ENCODE measurements at regions not wholly inside any gene's neighbourhood (a gene's known extent, or its start where the extent isn't known, plus 50 kb on each side); places are given as distances from the start of the nearest gene placed in this dataset.

DNA sequence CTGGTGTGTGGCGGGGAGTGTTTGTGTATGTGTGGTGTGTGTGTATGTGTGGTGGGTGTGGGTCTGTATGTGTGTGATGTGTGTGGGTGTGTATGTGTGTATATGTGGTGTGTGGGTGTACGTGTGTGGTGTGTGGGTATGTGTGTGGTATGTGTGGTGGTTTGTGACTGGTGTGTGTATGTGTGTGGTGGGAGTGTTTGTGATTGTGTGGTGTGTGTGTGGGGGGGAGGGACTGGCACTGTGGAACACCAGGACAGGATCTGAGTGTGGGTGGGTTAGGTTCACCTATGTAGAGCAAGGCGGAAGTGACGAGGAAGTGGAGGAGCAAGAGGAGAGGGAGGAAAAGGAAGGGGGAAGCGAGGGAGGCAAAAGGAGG lies 510.8 kb downstream of the SHQ1 start:
- no peaks in the 10 kb centered on the region for H3K9me3 ChIP-seq
- H3K4me3 ChIP-seq = no peak overlapping the region
- H3K36me3 ChIP-seq = no peaks in the 10 kb centered on the region
- H3K27me3 ChIP-seq = no peaks in the 10 kb centered on the region
- no peak for DNase-seq (ENCODE audit: low spot score)
- peaks cover 0 to 19% of the 10 kb centered on the region in 2 donors for H3K4me1 ChIP-seq
- no peak overlapping the region for H3K27ac ChIP-seq
- TF ChIP-seq CTCF (IDR thresholded peaks at IDR 0.05) = no peak

DNA sequence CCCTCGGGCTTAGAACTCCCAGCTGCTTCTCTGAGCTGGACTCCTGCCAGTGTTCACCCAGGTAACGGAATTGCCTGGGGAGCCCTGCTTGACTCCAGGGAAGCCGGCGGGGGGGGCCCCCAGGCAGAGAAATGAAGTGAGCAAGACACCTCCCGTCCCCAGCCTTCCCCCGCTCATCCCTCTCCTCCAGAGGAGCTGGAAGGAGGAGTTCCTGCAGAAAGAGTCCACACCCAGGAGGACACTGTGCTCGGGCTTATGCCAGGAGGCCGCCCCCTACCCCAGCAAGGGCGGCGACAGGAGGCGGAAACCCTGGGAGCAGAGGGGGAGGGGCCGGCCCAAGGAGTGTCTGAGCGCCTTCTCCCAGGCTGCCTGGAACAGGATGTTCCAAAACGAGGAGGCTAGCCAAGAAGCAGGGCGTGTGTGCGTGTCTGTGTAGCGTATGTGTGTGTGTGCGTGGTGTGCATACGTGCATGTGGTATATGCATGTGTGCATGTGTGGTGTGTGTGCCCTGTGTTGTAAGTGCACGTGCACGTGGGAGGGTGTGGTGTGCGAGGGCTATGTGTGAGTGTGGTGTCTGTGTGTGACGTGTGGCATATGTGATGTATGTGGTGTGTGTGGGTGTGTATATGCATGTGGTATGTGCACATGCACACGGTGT lies 511.3 kb downstream of the SHQ1 start:
- DNase-seq (ENCODE audit: low spot score) = peak; percentile 81
- Histone ChIP-seq H3K36me3 (no peaks in the 10 kb centered on the region), H3K27me3 (no peaks in the 10 kb centered on the region), H3K4me3 (peak overlapping the region in 1 of 2 donors; percentile 18), H3K27ac (no peak overlapping the region), H3K4me1 (peaks cover 0 to 21% of the 10 kb centered on the region in 2 donors), H3K9me3 (no peaks in the 10 kb centered on the region)
- TF ChIP-seq CTCF (IDR thresholded peaks at IDR 0.05) = no peak

DNA sequence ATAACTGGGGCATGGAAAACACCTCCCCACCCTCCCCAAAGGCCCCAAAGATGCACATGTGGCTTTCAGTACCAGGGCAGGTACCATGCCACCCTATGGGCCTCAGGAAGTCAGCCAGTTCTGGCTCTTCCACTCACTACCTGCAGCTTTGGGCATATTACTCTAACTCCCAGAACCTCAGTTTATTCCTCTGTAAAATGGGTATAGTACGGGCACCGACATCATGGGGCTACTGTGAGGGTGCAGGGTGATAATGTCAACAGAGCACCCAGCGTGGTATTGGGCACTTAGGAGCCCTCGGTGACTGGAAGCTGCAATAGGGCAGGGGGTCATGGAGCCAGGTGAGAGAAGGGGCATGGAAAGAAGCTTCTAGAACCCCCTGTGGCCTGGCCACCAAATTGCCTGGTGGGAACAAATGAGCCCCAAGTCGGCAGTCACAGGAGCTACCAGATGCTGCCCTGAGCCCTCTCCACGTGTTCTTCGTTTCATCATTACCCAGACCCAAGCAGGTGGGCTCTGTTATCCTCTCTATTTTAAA lies 512.1 kb downstream of the SHQ1 start:
- DNase-seq (ENCODE audit: low spot score) = no peak
- Histone ChIP-seq H3K27me3 (no peaks in the 10 kb centered on the region), H3K27ac (no peak overlapping the region), H3K36me3 (no peaks in the 10 kb centered on the region), H3K4me1 (peaks cover 0 to 28% of the 10 kb centered on the region in 2 donors), H3K4me3 (no peak overlapping the region), H3K9me3 (no peaks in the 10 kb centered on the region)
- TF ChIP-seq CTCF (IDR thresholded peaks at IDR 0.05) = no peak

DNA sequence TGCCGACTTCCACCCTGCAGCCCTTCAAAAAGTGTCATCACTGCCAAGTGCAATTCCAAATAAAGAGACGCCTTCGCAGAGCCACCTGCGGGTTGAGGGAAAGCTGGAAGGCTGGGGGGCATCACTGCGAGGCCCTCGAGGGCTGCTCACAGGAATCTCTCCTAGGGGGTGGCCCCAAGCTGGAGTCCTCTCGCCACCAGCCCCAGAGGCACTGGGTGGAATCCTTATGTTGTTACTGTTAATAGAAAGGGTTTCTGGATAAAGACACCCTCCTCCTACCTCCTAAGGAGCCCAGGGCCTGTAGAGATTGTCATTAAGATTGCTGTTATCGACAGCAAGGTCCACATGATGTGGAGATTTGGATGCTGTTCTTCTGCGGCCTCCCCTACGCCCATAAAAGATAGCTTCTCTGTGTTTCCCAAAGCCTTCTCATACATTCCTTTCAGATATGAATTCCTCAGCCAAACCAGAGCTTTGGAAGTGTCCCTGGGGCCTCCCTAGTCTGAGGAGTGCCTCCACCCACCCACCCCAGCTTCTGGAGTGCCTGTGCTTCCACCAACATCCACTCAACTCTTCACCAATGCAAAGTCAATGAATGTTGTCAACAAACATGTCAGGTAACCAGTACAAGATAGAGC lies 512.7 kb downstream of the SHQ1 start:
- TF ChIP-seq CTCF (IDR thresholded peaks at IDR 0.05) = no peak
- Histone ChIP-seq H3K4me1 (peaks cover 0 to 32% of the 10 kb centered on the region in 2 donors), H3K27ac (no peak overlapping the region), H3K9me3 (no peaks in the 10 kb centered on the region), H3K36me3 (no peaks in the 10 kb centered on the region), H3K4me3 (no peak overlapping the region), H3K27me3 (no peaks in the 10 kb centered on the region)
- DNase-seq (ENCODE audit: low spot score) = no peak

DNA sequence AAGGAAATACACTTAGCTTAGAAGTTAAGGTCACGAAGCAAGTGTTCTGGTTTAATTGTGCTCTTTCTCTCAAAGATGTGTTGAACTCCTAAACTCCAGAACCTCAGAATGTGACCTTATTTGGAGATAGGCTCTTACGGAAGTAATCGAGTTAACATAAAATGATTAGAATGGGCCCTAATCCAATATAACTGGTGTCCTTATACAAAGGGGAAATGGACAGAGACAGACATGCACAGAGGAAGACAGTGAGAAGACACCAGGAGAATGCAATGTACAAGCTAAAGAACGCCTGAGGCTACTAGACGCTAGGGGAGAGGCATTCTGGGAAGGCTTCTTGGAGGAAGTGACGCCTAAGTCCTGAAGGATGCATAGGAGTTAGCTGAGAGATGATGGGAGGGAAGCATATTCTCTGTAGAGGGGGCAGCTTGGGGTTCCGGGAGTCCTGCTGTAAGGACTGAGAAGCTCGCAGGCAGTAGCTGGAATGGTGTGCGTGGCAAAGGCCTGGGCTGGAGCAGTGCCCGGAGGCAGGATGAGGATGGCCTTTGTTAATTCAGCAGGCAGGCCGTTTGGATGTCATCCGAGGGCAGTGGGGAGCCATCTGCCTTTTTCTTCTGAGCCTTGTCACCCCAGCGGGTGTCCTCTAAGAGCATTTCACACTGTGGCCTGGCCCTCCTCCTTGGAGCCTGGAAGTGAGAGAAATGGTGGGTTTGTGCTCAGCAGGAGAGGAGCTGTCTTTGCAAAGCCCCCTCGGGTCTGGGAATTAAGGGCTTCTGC lies 513.4 kb downstream of the SHQ1 start:
- Histone ChIP-seq H3K4me1 (peaks cover 0 to 37% of the 10 kb centered on the region in 2 donors), H3K36me3 (no peaks in the 10 kb centered on the region), H3K27me3 (no peaks in the 10 kb centered on the region), H3K27ac (no peak overlapping the region), H3K9me3 (no peaks in the 10 kb centered on the region), H3K4me3 (no peak overlapping the region)
- no peak for TF ChIP-seq CTCF (IDR thresholded peaks at IDR 0.05)
- DNase-seq (ENCODE audit: low spot score) = no peak

Data from right atrium auricular region (tissue), 2 donors.